GM12891 (cell line): ENCODE measurements at regions not wholly inside any gene's neighbourhood (a gene's known extent, or its start where the extent isn't known, plus 50 kb on each side); places are given as distances from the start of the nearest gene placed in this dataset.

ENCODE experiments used
- DNase-seq: peaks from one replicate; pipeline ENCODE4 v3.0.0; 2011; ENCODE audit warnings: low spot score; ENCODE audit not compliant: insufficient read length
- FAIRE-seq: peaks from 2 replicates; lab custom pipeline; 2011; peaks lifted over from hg19 to GRCh38; lab: Jason Lieb, UNC
- PAX5 ChIP-seq: IDR thresholded peaks from 2 replicates; pipeline ENCODE4 v1.6.1; 2011; ENCODE audit warnings: low read length, moderate library complexity, mild to moderate bottlenecking; ENCODE audit not compliant: insufficient read depth, severe bottlenecking
- POLR2A ChIP-seq: IDR thresholded peaks from 2 replicates; pipeline ENCODE4 v1.6.1; 2011; ENCODE audit warnings: low read depth, low read length, control low read depth
- POLR2AphosphoS5 ChIP-seq: IDR thresholded peaks from 2 replicates; pipeline ENCODE4 v1.6.1; 2011; ENCODE audit warnings: low read depth, low read length, control low read depth
- POU2F2 ChIP-seq: IDR thresholded peaks from 2 replicates; pipeline ENCODE4 v1.6.1; 2011; ENCODE audit warnings: low read depth, mild to moderate bottlenecking, control low read depth, low read length, moderate library complexity
- SPI1 ChIP-seq: IDR thresholded peaks from 2 replicates; pipeline ENCODE4 v1.6.1; 2011; ENCODE audit warnings: low read depth, low read length, control low read depth
- TAF1 ChIP-seq: IDR thresholded peaks from 2 replicates; pipeline ENCODE4 v1.6.1; 2011; ENCODE audit warnings: low read depth, low read length, control low read depth

- FAIRE-seq (no peak), DNase-seq (no peak)
- no peak for TF ChIP-seq PAX5
- no peak for TF ChIP-seq SPI1
- TF ChIP-seq POLR2A, result no peak
- TF ChIP-seq POLR2AphosphoS5, result no peak
- TF ChIP-seq POU2F2, result no peak
- no peak for TF ChIP-seq TAF1
Measured at GRCh38 chr2:144042751-144043150, 477.2 kb downstream of the ZEB2 start.

GRCh38 chr2:144041612-144042011 lies 478.3 kb downstream of the ZEB2 start:
- FAIRE-seq (no peak), DNase-seq (no peak)
- TF ChIP-seq PAX5 (no peak), TAF1 (no peak), SPI1 (no peak), POLR2A (no peak), POLR2AphosphoS5 (no peak), POU2F2 (no peak)

- no peak for DNase-seq
- TF ChIP-seq TAF1, result no peak
- no peak for TF ChIP-seq POU2F2
- TF ChIP-seq POLR2A, result no peak
- TF ChIP-seq SPI1, result no peak
- FAIRE-seq, result no peak
Measured at GRCh38 chr2:144040834-144041233, 479.1 kb downstream of the ZEB2 start.

- DNase-seq (no peak), FAIRE-seq (no peak)
- TF ChIP-seq POLR2A (no peak), POU2F2 (no peak), SPI1 (no peak), TAF1 (no peak), PAX5 (no peak), POLR2AphosphoS5 (no peak)
Measured at GRCh38 chr2:144032566-144032965, 487.4 kb downstream of the ZEB2 start.

GRCh38 chr2:144030791-144031190 lies 489.1 kb downstream of the ZEB2 start:
- DNase-seq (no peak), FAIRE-seq (no peak)
- no peak for TF ChIP-seq POLR2A

- no peak for DNase-seq
- peak; percentile 50 for FAIRE-seq
- TF ChIP-seq POLR2A, result no peak
- no peak for TF ChIP-seq POU2F2
- no peak for TF ChIP-seq POLR2AphosphoS5
- no peak for TF ChIP-seq PAX5
- TF ChIP-seq TAF1, result no peak
- no peak for TF ChIP-seq SPI1
Measured at GRCh38 chr2:144027593-144027992, 492.3 kb downstream of the ZEB2 start.

GRCh38 chr2:144026753-144027152 lies 493.2 kb downstream of the ZEB2 start:
- no peak for DNase-seq
- FAIRE-seq, result no peak
- TF ChIP-seq SPI1, result no peak
- no peak for TF ChIP-seq POU2F2
- no peak for TF ChIP-seq PAX5
- no peak for TF ChIP-seq TAF1

GRCh38 chr2:144020047-144020446 lies 499.9 kb downstream of the ZEB2 start:
- no peak for FAIRE-seq
- no peak for DNase-seq
- TF ChIP-seq POLR2A (no peak), PAX5 (no peak), TAF1 (no peak), SPI1 (no peak), POU2F2 (no peak), POLR2AphosphoS5 (no peak)

- no peak for DNase-seq
- FAIRE-seq, result peak; percentile 31
- TF ChIP-seq PAX5, result no peak
- TF ChIP-seq SPI1, result peak; percentile 55
Measured at GRCh38 chr2:144015655-144016245, 504.2 kb downstream of the ZEB2 start.

GRCh38 chr2:144015036-144015435 lies 504.9 kb downstream of the ZEB2 start:
- no peak for FAIRE-seq
- no peak for TF ChIP-seq POU2F2
- TF ChIP-seq SPI1, result no peak
- no peak for TF ChIP-seq POLR2AphosphoS5
- TF ChIP-seq POLR2A, result no peak
- no peak for TF ChIP-seq TAF1
- TF ChIP-seq PAX5, result no peak
- DNase-seq, result no peak

GRCh38 chr2:144014103-144014502 lies 505.8 kb downstream of the ZEB2 start:
- FAIRE-seq, result no peak
- no peak for DNase-seq
- no peak for TF ChIP-seq TAF1
- TF ChIP-seq POLR2AphosphoS5, result no peak
- no peak for TF ChIP-seq POLR2A
- no peak for TF ChIP-seq SPI1
- TF ChIP-seq PAX5, result no peak
- TF ChIP-seq POU2F2, result no peak
